ENCODE measurements at regions not wholly inside any gene's neighbourhood (a gene's known extent, or its start where the extent isn't known, plus 50 kb on each side); places are given as distances from the start of the nearest gene placed in this dataset.

DNA sequence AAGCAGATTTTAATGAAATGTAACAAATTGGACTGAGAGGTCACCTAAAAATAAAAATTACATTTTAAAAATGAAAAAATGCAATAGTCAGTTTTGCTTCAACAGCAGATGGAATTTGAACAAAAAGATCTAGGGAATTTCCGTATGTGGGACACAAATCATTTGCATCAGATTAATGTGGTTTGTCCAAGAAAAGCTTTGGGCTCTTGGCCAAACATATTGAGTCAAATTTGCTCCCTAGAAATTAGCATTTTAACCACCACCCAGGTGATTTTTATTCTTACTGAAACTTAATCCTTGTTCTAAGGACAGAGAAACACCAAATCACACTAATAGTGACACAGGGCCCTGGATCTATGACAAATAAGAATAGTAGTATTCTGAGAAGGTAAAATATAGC is 1477.8 kb downstream of the FAM181B start:
- peak in 1 of 5 donors; percentile 14 for DNase-seq
- no peak overlapping the region for H3K27ac ChIP-seq (ENCODE audit: low read depth in 2 of 2, low read length in 2 of 2)
- H3K4me1 ChIP-seq (ENCODE audit: control insufficient read depth in 2 of 3, insufficient read depth in 2 of 3, low read depth in 1 of 3, low read length in 3 of 3): no peaks in the 10 kb centered on the region
- H3K9ac ChIP-seq (ENCODE audit: low read length in 3 of 3): no peak overlapping the region
- no peaks in the 10 kb centered on the region for H3K9me3 ChIP-seq (ENCODE audit: control insufficient read depth in 2 of 3, insufficient read depth in 1 of 3, low read length in 3 of 3)
- no peak for FAIRE-seq
- no peak overlapping the region for H3K4me3 ChIP-seq (ENCODE audit: low read length in 3 of 3)
- no peaks in the 10 kb centered on the region for H3K27me3 ChIP-seq (ENCODE audit: control insufficient read depth, insufficient read depth, low read length)
- TF ChIP-seq, protein P1, sequence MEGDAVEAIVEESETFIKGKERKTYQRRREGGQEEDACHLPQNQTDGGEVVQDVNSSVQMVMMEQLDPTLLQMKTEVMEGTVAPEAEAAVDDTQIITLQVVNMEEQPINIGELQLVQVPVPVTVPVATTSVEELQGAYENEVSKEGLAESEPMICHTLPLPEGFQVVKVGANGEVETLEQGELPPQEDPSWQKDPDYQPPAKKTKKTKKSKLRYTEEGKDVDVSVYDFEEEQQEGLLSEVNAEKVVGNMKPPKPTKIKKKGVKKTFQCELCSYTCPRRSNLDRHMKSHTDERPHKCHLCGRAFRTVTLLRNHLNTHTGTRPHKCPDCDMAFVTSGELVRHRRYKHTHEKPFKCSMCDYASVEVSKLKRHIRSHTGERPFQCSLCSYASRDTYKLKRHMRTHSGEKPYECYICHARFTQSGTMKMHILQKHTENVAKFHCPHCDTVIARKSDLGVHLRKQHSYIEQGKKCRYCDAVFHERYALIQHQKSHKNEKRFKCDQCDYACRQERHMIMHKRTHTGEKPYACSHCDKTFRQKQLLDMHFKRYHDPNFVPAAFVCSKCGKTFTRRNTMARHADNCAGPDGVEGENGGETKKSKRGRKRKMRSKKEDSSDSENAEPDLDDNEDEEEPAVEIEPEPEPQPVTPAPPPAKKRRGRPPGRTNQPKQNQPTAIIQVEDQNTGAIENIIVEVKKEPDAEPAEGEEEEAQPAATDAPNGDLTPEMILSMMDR (IDR thresholded peaks at IDR 0.05; ENCODE audit: borderline replicate concordance, extremely low read depth, insufficient read depth): no peak
- intact Hi-C loops (cut with DNase I): no loop called here
- no peaks in the 10 kb centered on the region for H3K36me3 ChIP-seq (ENCODE audit: control insufficient read depth in 2 of 3, insufficient read depth in 3 of 3, low read length in 3 of 3)

DNA sequence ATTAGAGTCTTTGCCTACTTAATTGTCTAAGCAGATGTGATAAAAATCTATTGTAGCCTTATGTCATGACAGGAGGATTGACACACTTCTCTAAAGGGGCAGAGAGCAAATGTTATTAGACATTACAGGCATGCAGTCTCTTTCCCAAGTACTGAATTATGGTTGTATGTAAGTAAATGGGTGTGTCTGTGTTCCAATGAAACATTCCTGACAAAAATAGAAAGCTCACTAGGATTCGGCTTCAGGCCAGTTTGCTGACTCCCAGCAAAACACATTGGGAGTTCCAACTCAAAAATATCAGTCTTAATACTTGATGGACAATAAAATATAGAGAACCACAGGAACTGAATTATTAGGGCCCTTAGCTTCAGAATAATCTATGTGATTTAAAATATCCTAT is 1480.4 kb downstream of the FAM181B start:
- H3K4me3 ChIP-seq (ENCODE audit: low read length in 3 of 3): no peak overlapping the region
- no peak overlapping the region for H3K27ac ChIP-seq (ENCODE audit: low read depth in 2 of 2, low read length in 2 of 2)
- H3K27me3 ChIP-seq (ENCODE audit: control insufficient read depth, insufficient read depth, low read length): no peaks in the 10 kb centered on the region
- TF ChIP-seq, protein P1 (IDR thresholded peaks at IDR 0.05; ENCODE audit: borderline replicate concordance, extremely low read depth, insufficient read depth): no peak
- intact Hi-C loops (cut with DNase I): no loop called here
- H3K4me1 ChIP-seq (ENCODE audit: control insufficient read depth in 2 of 3, insufficient read depth in 2 of 3, low read depth in 1 of 3, low read length in 3 of 3): no peaks in the 10 kb centered on the region
- no peak for FAIRE-seq
- no peaks in the 10 kb centered on the region for H3K36me3 ChIP-seq (ENCODE audit: control insufficient read depth in 2 of 3, insufficient read depth in 3 of 3, low read length in 3 of 3)
- H3K9me3 ChIP-seq (ENCODE audit: control insufficient read depth in 2 of 3, insufficient read depth in 1 of 3, low read length in 3 of 3): no peaks in the 10 kb centered on the region
- no peak overlapping the region for H3K9ac ChIP-seq (ENCODE audit: low read length in 3 of 3)
- DNase-seq: peak in 2 of 5 donors; percentile 22 to 37

DNA sequence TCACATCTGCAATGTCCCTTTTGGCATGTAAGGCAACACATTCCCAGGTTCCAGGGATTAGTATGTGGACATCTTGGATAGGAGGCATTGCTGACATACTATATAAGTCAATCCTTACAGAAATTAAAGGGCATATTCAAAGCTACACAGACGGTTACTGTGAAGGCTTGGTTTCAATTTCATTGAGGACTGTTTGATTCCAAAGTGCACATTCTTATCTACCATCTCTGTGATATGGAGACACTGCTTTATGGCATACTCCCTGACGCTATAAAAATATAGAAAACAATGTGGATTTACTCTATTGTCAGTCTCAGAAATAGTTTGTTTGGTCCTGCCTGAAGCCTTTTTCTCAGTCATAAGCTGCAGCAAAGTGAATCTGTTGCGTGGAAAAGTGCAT is 1486.7 kb downstream of the FAM181B start:
- no peak overlapping the region for H3K9ac ChIP-seq (ENCODE audit: low read length in 3 of 3)
- FAIRE-seq: no peak
- intact Hi-C loops (cut with DNase I): no loop called here

More for the DNA sequence above, 1486.7 kb downstream of the FAM181B start:
- no peak overlapping the region for H3K4me3 ChIP-seq (ENCODE audit: low read length in 3 of 3)
- no peak overlapping the region for H3K27ac ChIP-seq (ENCODE audit: low read depth in 2 of 2, low read length in 2 of 2)
- no peaks in the 10 kb centered on the region for H3K4me1 ChIP-seq (ENCODE audit: control insufficient read depth in 2 of 3, insufficient read depth in 2 of 3, low read depth in 1 of 3, low read length in 3 of 3)
- no peaks in the 10 kb centered on the region for H3K36me3 ChIP-seq (ENCODE audit: control insufficient read depth in 2 of 3, insufficient read depth in 3 of 3, low read length in 3 of 3)
- H3K9me3 ChIP-seq (ENCODE audit: control insufficient read depth in 2 of 3, insufficient read depth in 1 of 3, low read length in 3 of 3): no peaks in the 10 kb centered on the region
- TF ChIP-seq, protein P1 (IDR thresholded peaks at IDR 0.05; ENCODE audit: borderline replicate concordance, extremely low read depth, insufficient read depth): no peak
- no peak for DNase-seq
- no peaks in the 10 kb centered on the region for H3K27me3 ChIP-seq (ENCODE audit: control insufficient read depth, insufficient read depth, low read length)
